ENCODE measurements at regions not wholly inside any gene's neighbourhood (a gene's known extent, or its start where the extent isn't known, plus 50 kb on each side); places are given as distances from the start of the nearest gene placed in this dataset.

DNA sequence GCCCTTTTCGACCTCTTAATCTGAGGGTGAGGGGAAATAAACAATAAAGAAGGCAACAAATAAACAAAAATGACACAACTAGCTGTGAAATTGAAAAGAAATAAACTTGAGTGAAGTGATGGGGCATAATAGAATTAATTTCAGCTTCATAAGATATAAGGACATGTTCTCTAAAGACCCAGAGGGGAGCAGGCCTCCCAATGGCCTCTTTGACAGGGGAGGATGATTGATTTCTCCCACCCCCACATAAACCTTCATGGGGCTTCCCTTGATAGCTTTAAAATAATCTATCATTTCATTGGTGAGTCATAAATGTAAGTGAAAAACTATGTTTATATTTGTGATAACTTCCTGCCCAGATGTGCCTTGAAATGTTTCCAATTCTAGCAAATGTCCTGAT lies 226.3 kb upstream of the RAG2 start:
- TF ChIP-seq POLR2A (IDR thresholded peaks at IDR 0.05; ENCODE audit: low read depth, low read length) (no peak), TAF1 (IDR thresholded peaks at IDR 0.05; ENCODE audit: borderline replicate concordance, low read depth, low read length) (no peak)
